Gastrocnemius medialis (tissue), 4 donors: ENCODE measurements at regions not wholly inside any gene's neighbourhood (a gene's known extent, or its start where the extent isn't known, plus 50 kb on each side); places are given as distances from the start of the nearest gene placed in this dataset.

Source experiments
- POLR2A ChIP-seq, 2 donors: fragments of 450-650 bp; IDR thresholded peaks; one replicate each; pipeline ENCODE4 v1.6.1; 2017; ENCODE audit warnings: antibody characterized with exemption in 2 of 2, mild to moderate bottlenecking in 2 of 2, moderate library complexity in 2 of 2
- TF ChIP-seq, protein P1 (sequence below), 5 experiments: fragments of 450-650 bp in 3 of 5; fragments of 200-600 bp in 2 of 5; sonication (generic) in 2 of 5; IDR thresholded peaks in 4 of 5; conservative IDR thresholded peaks in 1 of 5; 1 replicate in 4 of 5; 2 replicates in 1 of 5; pipeline ENCODE4 v1.5.1; 2016 to 2019; ENCODE audit warnings: antibody characterized with exemption in 5 of 5, mild to moderate bottlenecking in 3 of 5, moderate library complexity in 3 of 5

GRCh38 chr10:111686796-111687195 is 496.8 kb downstream of the GPAM start:
- TF ChIP-seq POLR2A (IDR thresholded peaks at IDR 0.05), result no peak
- TF ChIP-seq, protein P1, sequence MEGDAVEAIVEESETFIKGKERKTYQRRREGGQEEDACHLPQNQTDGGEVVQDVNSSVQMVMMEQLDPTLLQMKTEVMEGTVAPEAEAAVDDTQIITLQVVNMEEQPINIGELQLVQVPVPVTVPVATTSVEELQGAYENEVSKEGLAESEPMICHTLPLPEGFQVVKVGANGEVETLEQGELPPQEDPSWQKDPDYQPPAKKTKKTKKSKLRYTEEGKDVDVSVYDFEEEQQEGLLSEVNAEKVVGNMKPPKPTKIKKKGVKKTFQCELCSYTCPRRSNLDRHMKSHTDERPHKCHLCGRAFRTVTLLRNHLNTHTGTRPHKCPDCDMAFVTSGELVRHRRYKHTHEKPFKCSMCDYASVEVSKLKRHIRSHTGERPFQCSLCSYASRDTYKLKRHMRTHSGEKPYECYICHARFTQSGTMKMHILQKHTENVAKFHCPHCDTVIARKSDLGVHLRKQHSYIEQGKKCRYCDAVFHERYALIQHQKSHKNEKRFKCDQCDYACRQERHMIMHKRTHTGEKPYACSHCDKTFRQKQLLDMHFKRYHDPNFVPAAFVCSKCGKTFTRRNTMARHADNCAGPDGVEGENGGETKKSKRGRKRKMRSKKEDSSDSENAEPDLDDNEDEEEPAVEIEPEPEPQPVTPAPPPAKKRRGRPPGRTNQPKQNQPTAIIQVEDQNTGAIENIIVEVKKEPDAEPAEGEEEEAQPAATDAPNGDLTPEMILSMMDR (IDR thresholded peaks at IDR 0.05 in 4 of 5, conservative IDR thresholded peaks at IDR 0.05 in 1 of 5), result no peak
